Endodermal cell (in vitro differentiated cells): ENCODE measurements at regions not wholly inside any gene's neighbourhood (a gene's known extent, or its start where the extent isn't known, plus 50 kb on each side); places are given as distances from the start of the nearest gene placed in this dataset.

Experiments
- DNase-seq: peaks from one replicate; pipeline ENCODE4 v3.0.0-alpha.2; 2017
- H3K27ac ChIP-seq: 2 replicates; pipeline ENCODE4 v1.5.1; 2013; ENCODE audit warnings: mild to moderate bottlenecking, low read depth, low read length, moderate library complexity
- H3K27me3 ChIP-seq: 2 replicates; pipeline ENCODE4 v1.6.1; 2013; ENCODE audit warnings: mild to moderate bottlenecking, low read length, moderate library complexity; ENCODE audit not compliant: insufficient read depth, control insufficient read depth, poor library complexity, severe bottlenecking
- H3K36me3 ChIP-seq: 2 replicates; pipeline ENCODE4 v1.7.0; 2013; ENCODE audit warnings: mild to moderate bottlenecking, low read length, moderate library complexity; ENCODE audit not compliant: control insufficient read depth, insufficient read depth
- H3K4me1 ChIP-seq: one replicate; pipeline ENCODE4 v1.7.0; 2013; ENCODE audit warnings: low read length; ENCODE audit not compliant: control insufficient read depth, insufficient read depth
- H3K4me3 ChIP-seq: 2 replicates; pipeline ENCODE4 v1.5.1; 2013; ENCODE audit warnings: mild to moderate bottlenecking, low read length, moderate library complexity
- H3K9ac ChIP-seq: 2 replicates; pipeline ENCODE4 v1.6.1; 2013; ENCODE audit warnings: mild to moderate bottlenecking, low read length, moderate library complexity; ENCODE audit not compliant: poor library complexity, severe bottlenecking; ENCODE audit errors: extremely low read depth
- H3K9me3 ChIP-seq: 2 replicates; pipeline ENCODE4 v1.6.1; 2013; ENCODE audit warnings: mild to moderate bottlenecking, low read length, moderate library complexity; ENCODE audit not compliant: control insufficient read depth
- H3K27ac Mint-ChIP-seq: 2 replicates; pipeline ENCODE4 v1.8.0; 2020; ENCODE audit warnings: mixed read lengths
- H3K27me3 Mint-ChIP-seq: 2 replicates; pipeline ENCODE4 v1.8.0; 2021; ENCODE audit warnings: mild to moderate bottlenecking, mixed read lengths; ENCODE audit not compliant: insufficient read depth
- H3K36me3 Mint-ChIP-seq: 2 replicates; pipeline ENCODE4 v1.8.0; 2020; ENCODE audit warnings: low read depth, mixed read lengths
- H3K4me1 Mint-ChIP-seq: 2 replicates; pipeline ENCODE4 v1.8.0; 2020; ENCODE audit warnings: mixed read lengths
- H3K4me3 Mint-ChIP-seq: 2 replicates; pipeline ENCODE4 v1.8.0; 2020; ENCODE audit warnings: mild to moderate bottlenecking, moderate library complexity, mixed read lengths
- H3K9me3 Mint-ChIP-seq: 2 replicates; pipeline ENCODE4 v1.8.0; 2020; ENCODE audit warnings: mild to moderate bottlenecking, mixed read lengths
- CTCF ChIP-seq: fragments of 200-600 bp; sonication (generic); conservative IDR thresholded peaks from 2 replicates; pipeline ENCODE4 v1.5.0; 2021; ENCODE audit warnings: antibody characterized with exemption, mild to moderate bottlenecking
- whole genome bisulfite sequencing, 2 experiments: methylation state at CpG; one replicate each; pipeline versions ENCODE4 v1.1.5 to v1.1.7; 2013; ENCODE audit warnings: missing lambda C conversion rate in 2 of 2, mixed read lengths in 1 of 2; ENCODE audit not compliant: insufficient coverage in 1 of 2, insufficient read length in 1 of 2; 5-methylcytosine and 5-hydroxymethylcytosine counted together

GRCh38 chr12:67885375-67886169, 103.7 kb upstream of the IFNG-AS1 start:
- Histone ChIP-seq H3K4me1 (peaks cover 17% of the 10 kb centered on the region), H3K36me3 (no peaks in the 10 kb centered on the region), H3K4me3 (no peak overlapping the region), H3K27ac (no peak overlapping the region), H3K9ac (no peak overlapping the region), H3K27me3 (peaks cover 11% of the 10 kb centered on the region), H3K9me3 (no peaks in the 10 kb centered on the region)
- 81 to 83% methylated on average over 3 to 6 of the region's 7 CpGs for WGBS, 2 experiments
- peaks cover 33% of the 10 kb centered on the region for H3K4me1 Mint-ChIP-seq
- no peaks in the 10 kb centered on the region for H3K9me3 Mint-ChIP-seq
- peaks cover 26% of the 10 kb centered on the region for H3K27me3 Mint-ChIP-seq
- H3K4me3 Mint-ChIP-seq = no peak overlapping the region
- TF ChIP-seq CTCF = no peak
- H3K27ac Mint-ChIP-seq = no peak overlapping the region
- H3K36me3 Mint-ChIP-seq = no peaks in the 10 kb centered on the region
- DNase-seq = no peak

GRCh38 chr12:67887065-67887464, 102.2 kb upstream of the IFNG-AS1 start:
- TF ChIP-seq CTCF = no peak
- H3K9me3 Mint-ChIP-seq = no peaks in the 10 kb centered on the region
- no peak overlapping the region for H3K4me3 Mint-ChIP-seq

GRCh38 chr12:67889931-67890330, 99.3 kb upstream of the IFNG-AS1 start:
- Histone ChIP-seq H3K36me3 (no peaks in the 10 kb centered on the region), H3K4me3 (no peak overlapping the region), H3K9ac (no peak overlapping the region), H3K27me3 (no peaks in the 10 kb centered on the region), H3K9me3 (no peaks in the 10 kb centered on the region), H3K4me1 (peaks cover 20% of the 10 kb centered on the region), H3K27ac (no peak overlapping the region)
- Mint-ChIP-seq H3K9me3 (no peaks in the 10 kb centered on the region), H3K36me3 (no peaks in the 10 kb centered on the region), H3K27me3 (peaks cover 9% of the 10 kb centered on the region), H3K27ac (no peak overlapping the region), H3K4me3 (no peak overlapping the region), H3K4me1 (peaks cover 39% of the 10 kb centered on the region)
- no peak for DNase-seq
- WGBS, 2 experiments = 83% methylated on average over 2 of the region's 2 CpGs; no CpG with 5 or more reads in 1 of the 2 experiments
- no peak for TF ChIP-seq CTCF

More at GRCh38 chr12:67887065-67887464, 102.2 kb upstream of the IFNG-AS1 start:
- Mint-ChIP-seq H3K4me1 (peaks cover 43% of the 10 kb centered on the region), H3K27ac (no peak overlapping the region), H3K27me3 (peaks cover 19% of the 10 kb centered on the region), H3K36me3 (no peaks in the 10 kb centered on the region)
- Histone ChIP-seq H3K27me3 (peaks cover 9% of the 10 kb centered on the region), H3K4me3 (no peak overlapping the region), H3K27ac (no peak overlapping the region), H3K9ac (no peak overlapping the region), H3K36me3 (no peaks in the 10 kb centered on the region), H3K9me3 (no peaks in the 10 kb centered on the region), H3K4me1 (peaks cover 17% of the 10 kb centered on the region)
- no peak for DNase-seq
